HEK293 (cell line): ENCODE measurements at regions not wholly inside any gene's neighbourhood (a gene's known extent, or its start where the extent isn't known, plus 50 kb on each side); places are given as distances from the start of the nearest gene placed in this dataset.

ENCODE experiments used
- CTCF ChIA-PET: fragments of 350-600 bp; formaldehyde crosslinking; extraction: SDS; loops from one replicate; lab custom pipeline; 2021; ENCODE audit warnings: antibody characterized with exemption; lab: Yijun Ruan, JAX
- POLR2A ChIA-PET: fragments of 300-600 bp; formaldehyde crosslinking; extraction: SDS; loops from one replicate; lab custom pipeline; 2020; ENCODE audit warnings: antibody characterized with exemption, inconsistent platforms; lab: Yijun Ruan, JAX
- H3K27ac ChIP-seq: fragments of 200-500 bp; sonication (Bioruptor generic); 2 replicates; pipeline ENCODE4 v1.5.1; 2014; ENCODE audit warnings: low read depth, low read length, control low read depth, inconsistent platforms; ENCODE audit errors: extremely low read depth
- H3K36me3 ChIP-seq, 2 experiments: fragments of 200-500 bp in 1 of 2; sonication (Bioruptor generic) in 1 of 2; 1 replicate in 1 of 2; 2 replicates in 1 of 2; pipeline ENCODE4 v1.5.1; 2014 to 2017; ENCODE audit warnings: inconsistent platforms in 2 of 2, low read length in 2 of 2; ENCODE audit not compliant: control insufficient read depth in 2 of 2, insufficient read depth in 1 of 2
- H3K4me1 ChIP-seq: fragments of 200-500 bp; sonication (Bioruptor generic); 2 replicates; pipeline ENCODE4 v1.5.1; 2014; ENCODE audit warnings: mild to moderate bottlenecking, low read length, inconsistent platforms; ENCODE audit not compliant: control insufficient read depth, insufficient read depth
- H3K4me3 ChIP-seq: 2 replicates; pipeline ENCODE4 v1.5.1; 2011; ENCODE audit warnings: low read depth, mild to moderate bottlenecking, control low read depth, low read length, moderate library complexity
- H3K9me3 ChIP-seq: fragments of 200-500 bp; sonication (Bioruptor generic); 2 replicates; pipeline ENCODE4 v1.5.1; 2014; ENCODE audit warnings: low read depth, low read length, inconsistent platforms; ENCODE audit not compliant: control insufficient read depth, insufficient read depth
- HOXA7 ChIP-seq: sonication (generic); formaldehyde crosslinking; IDR thresholded peaks from 2 replicates; pipeline ENCODE4 v1.8.1; 2022; ENCODE audit warnings: missing genetic modification reagents, borderline replicate concordance
- INSM2 ChIP-seq: fragments of 450-650 bp; formaldehyde crosslinking; IDR thresholded peaks from 2 replicates; pipeline ENCODE4 v1.5.1; 2016; ENCODE audit warnings: missing biosample characterization, missing genetic modification characterization
- KLF8 ChIP-seq: fragments of 450-650 bp; formaldehyde crosslinking; IDR thresholded peaks from 2 replicates; pipeline ENCODE4 v1.5.1; 2016; ENCODE audit warnings: missing biosample characterization, missing genetic modification characterization
- MEIS1 ChIP-seq: sonication (generic); formaldehyde crosslinking; IDR thresholded peaks from 2 replicates; pipeline ENCODE4 v1.8.1; 2022; ENCODE audit warnings: missing genetic modification reagents, mild to moderate bottlenecking, borderline replicate concordance
- REPIN1 ChIP-seq: fragments of 450-650 bp; formaldehyde crosslinking; IDR thresholded peaks from 2 replicates; pipeline ENCODE4 v1.5.1; 2017; ENCODE audit warnings: missing biosample characterization, missing genetic modification characterization, low read depth
- TRIM28 ChIP-seq: IDR thresholded peaks from 2 replicates; pipeline ENCODE4 v1.6.1; 2011; ENCODE audit warnings: low read length, control low read depth, borderline replicate concordance
- ZNF121 ChIP-seq: fragments of 450-650 bp; formaldehyde crosslinking; IDR thresholded peaks from 2 replicates; pipeline ENCODE4 v1.5.1; 2016; ENCODE audit warnings: missing biosample characterization, missing genetic modification characterization
- ZNF146 ChIP-seq: fragments of 450-650 bp; formaldehyde crosslinking; IDR thresholded peaks from 2 replicates; pipeline ENCODE4 v1.5.1; 2016; ENCODE audit warnings: missing biosample characterization, missing genetic modification characterization
- ZNF175 ChIP-seq: fragments of 450-650 bp; formaldehyde crosslinking; IDR thresholded peaks from 2 replicates; pipeline ENCODE4 v1.5.1; 2016; ENCODE audit warnings: missing biosample characterization, missing genetic modification characterization
- ZNF223 ChIP-seq: fragments of 450-650 bp; formaldehyde crosslinking; IDR thresholded peaks from 2 replicates; pipeline ENCODE4 v1.5.1; 2016; ENCODE audit warnings: missing biosample characterization, missing genetic modification characterization
- ZNF311 ChIP-seq: fragments of 450-650 bp; formaldehyde crosslinking; IDR thresholded peaks from 2 replicates; pipeline ENCODE4 v1.5.1; 2017; ENCODE audit warnings: missing biosample characterization, missing genetic modification characterization, borderline replicate concordance
- ZNF324 ChIP-seq: fragments of 450-650 bp; formaldehyde crosslinking; IDR thresholded peaks from 2 replicates; pipeline ENCODE4 v1.5.1; 2016; ENCODE audit warnings: missing biosample characterization, missing genetic modification characterization
- ZNF433 ChIP-seq: fragments of 450-650 bp; formaldehyde crosslinking; IDR thresholded peaks from 2 replicates; pipeline ENCODE4 v1.5.1; 2016; ENCODE audit warnings: missing biosample characterization, missing genetic modification characterization, low read depth
- ZNF549 ChIP-seq: fragments of 450-650 bp; IDR thresholded peaks from 2 replicates; pipeline ENCODE4 v1.5.1; 2018; ENCODE audit warnings: missing biosample characterization, missing genetic modification characterization, mild to moderate bottlenecking, inconsistent platforms, moderate library complexity
- ZNF654 ChIP-seq: fragments of 450-650 bp; formaldehyde crosslinking; IDR thresholded peaks from 2 replicates; pipeline ENCODE4 v1.5.1; 2016; ENCODE audit warnings: low read depth, missing biosample characterization, missing genetic modification characterization
- ZNF658 ChIP-seq: fragments of 450-650 bp; formaldehyde crosslinking; IDR thresholded peaks from 2 replicates; pipeline ENCODE4; 2016; ENCODE audit warnings: missing biosample characterization, missing genetic modification characterization
- TF ChIP-seq, protein P1 (sequence below): fragments of 450-650 bp; formaldehyde crosslinking; IDR thresholded peaks from 2 replicates; pipeline ENCODE4 v1.5.1; 2016; ENCODE audit warnings: missing biosample characterization, missing genetic modification characterization
- TF ChIP-seq, protein P2 (sequence below): fragments of 450-650 bp; formaldehyde crosslinking; IDR thresholded peaks from 2 replicates; pipeline ENCODE4 v1.5.1; 2016; ENCODE audit warnings: missing biosample characterization, missing genetic modification characterization
- TF ChIP-seq, protein P3 (sequence below): fragments of 450-650 bp; formaldehyde crosslinking; IDR thresholded peaks from 2 replicates; pipeline ENCODE4 v1.5.1; 2016; ENCODE audit warnings: missing biosample characterization, missing genetic modification characterization, borderline replicate concordance

DNA sequence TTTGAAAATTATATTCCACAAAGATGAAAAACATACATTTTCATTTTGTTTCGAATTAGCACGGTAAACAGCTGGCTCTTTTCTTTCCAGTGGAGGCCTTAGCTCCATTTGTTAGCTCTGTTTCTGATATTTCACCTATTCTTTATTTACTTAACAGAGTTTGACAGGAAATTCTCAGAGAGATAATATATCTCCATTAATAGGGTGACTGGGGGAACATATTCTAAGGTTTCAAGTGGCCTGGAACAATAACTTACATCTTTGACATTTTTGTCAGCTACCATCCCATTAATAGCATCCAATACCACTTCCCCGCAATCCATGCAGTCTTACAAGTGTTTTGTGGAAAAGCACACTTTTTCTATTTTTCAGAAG is 577.6 kb upstream of the MDFIC2 start (continued):
- TF ChIP-seq INSM2 (tag by site-specific recombination), result no peak

DNA sequence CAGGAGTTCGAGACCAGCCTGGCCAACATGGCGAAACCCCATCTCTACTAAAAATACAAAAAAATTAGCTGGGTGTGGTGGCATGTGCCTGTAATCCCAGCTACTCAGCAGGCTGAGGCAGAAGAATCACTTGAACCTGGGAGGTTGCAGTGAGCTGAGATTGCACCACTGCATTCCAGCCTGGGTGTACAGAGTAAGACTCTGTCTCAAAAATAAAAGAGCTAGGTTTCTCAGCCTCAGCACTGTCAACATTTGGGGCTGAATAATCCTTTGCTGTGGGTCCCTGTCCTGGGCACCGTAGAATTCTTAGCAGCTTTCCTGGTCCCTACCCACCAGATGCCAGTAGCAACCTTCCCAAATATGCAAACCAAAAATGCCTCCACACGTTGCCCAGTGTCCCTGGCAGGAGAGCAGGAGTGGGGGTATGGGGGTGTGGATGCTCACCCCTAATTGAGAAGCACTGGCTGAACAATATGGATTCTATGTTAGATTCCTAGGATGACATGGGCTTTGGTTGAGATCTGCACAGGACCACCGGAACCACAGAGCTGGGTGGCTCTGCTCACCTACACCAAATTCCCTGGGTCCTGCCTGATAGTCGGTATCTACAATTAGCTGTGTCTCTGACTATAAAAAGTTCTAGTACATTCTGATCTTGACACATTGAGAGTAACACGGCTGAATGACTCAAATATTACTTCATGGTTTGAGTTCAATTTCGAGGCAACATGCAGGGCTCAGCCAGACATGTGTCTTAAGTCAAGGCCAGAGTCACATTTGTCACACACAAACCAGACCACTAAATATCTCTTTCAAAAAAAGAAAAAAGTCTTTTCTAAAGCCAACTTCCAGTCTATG is 577.0 kb upstream of the MDFIC2 start:
- no peak for TF ChIP-seq TRIM28
- TF ChIP-seq MEIS1 (CRISPR knock-in tag), result no peak
- ChIA-PET CTCF (interaction anchor here (0.7 kb wide), 1 partner anchor 781 kb away, joined by 3 read pairs; no protein-coding TSS in a partner anchor), POLR2A (no interaction called here)
- H3K27ac ChIP-seq, result no peak overlapping the region
- H3K36me3 ChIP-seq, result no peaks in the 10 kb centered on the region
- no peaks in the 10 kb centered on the region for H3K4me1 ChIP-seq
- H3K9me3 ChIP-seq, result no peaks in the 10 kb centered on the region
- H3K4me3 ChIP-seq, result no peak overlapping the region

DNA sequence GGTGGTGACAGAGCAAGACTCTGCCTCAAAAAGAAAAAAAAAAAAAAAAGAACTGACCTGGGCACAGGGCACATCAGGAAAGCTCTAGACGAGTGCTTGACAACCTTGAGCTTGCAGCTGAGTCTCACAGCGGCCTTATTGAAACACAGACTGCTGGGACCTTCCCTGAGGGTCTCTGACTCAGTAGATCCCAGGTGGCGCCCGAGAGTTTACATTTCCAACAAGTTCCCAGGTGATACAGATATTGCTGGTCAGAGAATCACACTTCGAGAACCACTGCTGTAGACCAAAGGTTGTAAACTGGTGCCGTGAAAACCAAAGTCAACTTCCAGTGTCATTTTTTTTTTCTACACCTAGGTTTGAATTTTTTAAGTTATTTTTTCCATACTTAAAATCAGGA is 573.2 kb upstream of the MDFIC2 start:
- POLR2A ChIA-PET, result no interaction called here

More for the DNA sequence above, 573.2 kb upstream of the MDFIC2 start:
- CTCF ChIA-PET, result no interaction called here
- Histone ChIP-seq H3K36me3 (no peaks in the 10 kb centered on the region), H3K27ac (no peak overlapping the region), H3K9me3 (no peaks in the 10 kb centered on the region), H3K4me3 (no peak overlapping the region), H3K4me1 (no peaks in the 10 kb centered on the region)
- no peak for TF ChIP-seq ZNF311 (tag by site-specific recombination)
- TF ChIP-seq HOXA7 (CRISPR knock-in tag), result no peak
- no peak for TF ChIP-seq REPIN1 (tag by site-specific recombination)
- TF ChIP-seq ZNF654 (tag by site-specific recombination), result no peak
- TF ChIP-seq ZNF175 (tag by site-specific recombination), result no peak
- TF ChIP-seq ZNF223 (tag by site-specific recombination), result no peak
- no peak for TF ChIP-seq ZNF549 (tag by site-specific recombination)
- no peak for TF ChIP-seq ZNF324 (tag by site-specific recombination)
- TF ChIP-seq ZNF658 (tag by site-specific recombination), result no peak
- TF ChIP-seq, protein P1, sequence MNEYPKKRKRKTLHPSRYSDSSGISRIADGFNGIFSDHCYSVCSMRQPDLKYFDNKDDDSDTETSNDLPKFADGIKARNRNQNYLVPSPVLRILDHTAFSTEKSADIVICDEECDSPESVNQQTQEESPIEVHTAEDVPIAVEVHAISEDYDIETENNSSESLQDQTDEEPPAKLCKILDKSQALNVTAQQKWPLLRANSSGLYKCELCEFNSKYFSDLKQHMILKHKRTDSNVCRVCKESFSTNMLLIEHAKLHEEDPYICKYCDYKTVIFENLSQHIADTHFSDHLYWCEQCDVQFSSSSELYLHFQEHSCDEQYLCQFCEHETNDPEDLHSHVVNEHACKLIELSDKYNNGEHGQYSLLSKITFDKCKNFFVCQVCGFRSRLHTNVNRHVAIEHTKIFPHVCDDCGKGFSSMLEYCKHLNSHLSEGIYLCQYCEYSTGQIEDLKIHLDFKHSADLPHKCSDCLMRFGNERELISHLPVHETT (tag by site-specific recombination), result no peak
- TF ChIP-seq, protein P2, sequence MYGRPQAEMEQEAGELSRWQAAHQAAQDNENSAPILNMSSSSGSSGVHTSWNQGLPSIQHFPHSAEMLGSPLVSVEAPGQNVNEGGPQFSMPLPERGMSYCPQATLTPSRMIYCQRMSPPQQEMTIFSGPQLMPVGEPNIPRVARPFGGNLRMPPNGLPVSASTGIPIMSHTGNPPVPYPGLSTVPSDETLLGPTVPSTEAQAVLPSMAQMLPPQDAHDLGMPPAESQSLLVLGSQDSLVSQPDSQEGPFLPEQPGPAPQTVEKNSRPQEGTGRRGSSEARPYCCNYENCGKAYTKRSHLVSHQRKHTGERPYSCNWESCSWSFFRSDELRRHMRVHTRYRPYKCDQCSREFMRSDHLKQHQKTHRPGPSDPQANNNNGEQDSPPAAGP, result no peak
- no peak for TF ChIP-seq ZNF146
- no peak for TF ChIP-seq ZNF433
- TF ChIP-seq ZNF121 (tag by site-specific recombination), result no peak
- TF ChIP-seq, protein P3, sequence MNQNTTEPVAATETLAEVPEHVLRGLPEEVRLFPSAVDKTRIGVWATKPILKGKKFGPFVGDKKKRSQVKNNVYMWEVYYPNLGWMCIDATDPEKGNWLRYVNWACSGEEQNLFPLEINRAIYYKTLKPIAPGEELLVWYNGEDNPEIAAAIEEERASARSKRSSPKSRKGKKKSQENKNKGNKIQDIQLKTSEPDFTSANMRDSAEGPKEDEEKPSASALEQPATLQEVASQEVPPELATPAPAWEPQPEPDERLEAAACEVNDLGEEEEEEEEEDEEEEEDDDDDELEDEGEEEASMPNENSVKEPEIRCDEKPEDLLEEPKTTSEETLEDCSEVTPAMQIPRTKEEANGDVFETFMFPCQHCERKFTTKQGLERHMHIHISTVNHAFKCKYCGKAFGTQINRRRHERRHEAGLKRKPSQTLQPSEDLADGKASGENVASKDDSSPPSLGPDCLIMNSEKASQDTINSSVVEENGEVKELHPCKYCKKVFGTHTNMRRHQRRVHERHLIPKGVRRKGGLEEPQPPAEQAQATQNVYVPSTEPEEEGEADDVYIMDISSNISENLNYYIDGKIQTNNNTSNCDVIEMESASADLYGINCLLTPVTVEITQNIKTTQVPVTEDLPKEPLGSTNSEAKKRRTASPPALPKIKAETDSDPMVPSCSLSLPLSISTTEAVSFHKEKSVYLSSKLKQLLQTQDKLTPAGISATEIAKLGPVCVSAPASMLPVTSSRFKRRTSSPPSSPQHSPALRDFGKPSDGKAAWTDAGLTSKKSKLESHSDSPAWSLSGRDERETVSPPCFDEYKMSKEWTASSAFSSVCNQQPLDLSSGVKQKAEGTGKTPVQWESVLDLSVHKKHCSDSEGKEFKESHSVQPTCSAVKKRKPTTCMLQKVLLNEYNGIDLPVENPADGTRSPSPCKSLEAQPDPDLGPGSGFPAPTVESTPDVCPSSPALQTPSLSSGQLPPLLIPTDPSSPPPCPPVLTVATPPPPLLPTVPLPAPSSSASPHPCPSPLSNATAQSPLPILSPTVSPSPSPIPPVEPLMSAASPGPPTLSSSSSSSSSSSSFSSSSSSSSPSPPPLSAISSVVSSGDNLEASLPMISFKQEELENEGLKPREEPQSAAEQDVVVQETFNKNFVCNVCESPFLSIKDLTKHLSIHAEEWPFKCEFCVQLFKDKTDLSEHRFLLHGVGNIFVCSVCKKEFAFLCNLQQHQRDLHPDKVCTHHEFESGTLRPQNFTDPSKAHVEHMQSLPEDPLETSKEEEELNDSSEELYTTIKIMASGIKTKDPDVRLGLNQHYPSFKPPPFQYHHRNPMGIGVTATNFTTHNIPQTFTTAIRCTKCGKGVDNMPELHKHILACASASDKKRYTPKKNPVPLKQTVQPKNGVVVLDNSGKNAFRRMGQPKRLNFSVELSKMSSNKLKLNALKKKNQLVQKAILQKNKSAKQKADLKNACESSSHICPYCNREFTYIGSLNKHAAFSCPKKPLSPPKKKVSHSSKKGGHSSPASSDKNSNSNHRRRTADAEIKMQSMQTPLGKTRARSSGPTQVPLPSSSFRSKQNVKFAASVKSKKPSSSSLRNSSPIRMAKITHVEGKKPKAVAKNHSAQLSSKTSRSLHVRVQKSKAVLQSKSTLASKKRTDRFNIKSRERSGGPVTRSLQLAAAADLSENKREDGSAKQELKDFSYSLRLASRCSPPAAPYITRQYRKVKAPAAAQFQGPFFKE (tag by site-specific recombination), result no peak
- TF ChIP-seq KLF8 (tag by site-specific recombination), result no peak
